Kidney (tissue), 13 donors: ENCODE measurements at regions not wholly inside any gene's neighbourhood (a gene's known extent, or its start where the extent isn't known, plus 50 kb on each side); places are given as distances from the start of the nearest gene placed in this dataset.

Experiments used
- DNase-seq, 5 donors: peaks; one replicate each; pipeline ENCODE4 v3.0.0-alpha.2; 2013 to 2020
- FAIRE-seq: peaks from 2 replicates; lab custom pipeline; 2012; peaks lifted over from hg19 to GRCh38; lab: Jason Lieb, UNC
- H3K27ac ChIP-seq, 2 donors: one replicate each; pipeline ENCODE4 v1.7.0; 2013; ENCODE audit warnings: low read depth in 2 of 2, low read length in 2 of 2, inconsistent platforms in 1 of 2
- H3K27me3 ChIP-seq: one replicate; pipeline ENCODE4 v1.7.1; 2013; ENCODE audit warnings: low read length, inconsistent platforms; ENCODE audit not compliant: control insufficient read depth, insufficient read depth
- H3K36me3 ChIP-seq, 3 donors: one replicate each; pipeline versions ENCODE4 v1.7.0 to v1.7.1; 2013; ENCODE audit warnings: low read length in 3 of 3, control low read depth in 1 of 3, inconsistent platforms in 1 of 3; ENCODE audit not compliant: insufficient read depth in 3 of 3, control insufficient read depth in 2 of 3
- H3K4me1 ChIP-seq, 3 donors: one replicate each; pipeline versions ENCODE4 v1.7.0 to v1.7.1; 2013; ENCODE audit warnings: low read length in 3 of 3, inconsistent platforms in 1 of 3, low read depth in 1 of 3; ENCODE audit not compliant: control insufficient read depth in 2 of 3, insufficient read depth in 2 of 3
- H3K4me3 ChIP-seq, 3 donors: one replicate each; pipeline versions ENCODE4 v1.7.0 to v1.8.1; 2013; ENCODE audit warnings: low read length in 3 of 3, control low read depth in 1 of 3, inconsistent platforms in 1 of 3
- H3K9ac ChIP-seq, 3 donors: one replicate each; pipeline versions ENCODE4 v1.7.0 to v1.7.1; 2013; ENCODE audit warnings: low read length in 3 of 3, control low read depth in 1 of 3, inconsistent platforms in 1 of 3
- H3K9me3 ChIP-seq, 3 donors: one replicate each; pipeline versions ENCODE4 v1.7.0 to v1.7.1; 2013; ENCODE audit warnings: low read length in 3 of 3, control low read depth in 1 of 3, inconsistent platforms in 1 of 3; ENCODE audit not compliant: control insufficient read depth in 2 of 3, insufficient read depth in 1 of 3
- intact Hi-C: fragments of 100-400 bp; cut with DNase I; formaldehyde crosslinking; loops from one replicate; pipeline ENCODE4 v1.11.1; 2022
- TF ChIP-seq, protein P1 (sequence below): IDR thresholded peaks from 3 replicates; pipeline ENCODE4 v1.5.1; 2012; ENCODE audit warnings: mild to moderate bottlenecking, moderate library complexity, borderline replicate concordance; ENCODE audit not compliant: insufficient read depth; ENCODE audit errors: extremely low read depth
- donor health status: control.
- donor health status: control.
- donor health status: control.
- donor health status: control.
- donor health status: control.
- donor health status: DM: yes; HTN: yes; CAD: no.
- donor health status: Normal renal cell carcinoma (clear cell type).

DNA sequence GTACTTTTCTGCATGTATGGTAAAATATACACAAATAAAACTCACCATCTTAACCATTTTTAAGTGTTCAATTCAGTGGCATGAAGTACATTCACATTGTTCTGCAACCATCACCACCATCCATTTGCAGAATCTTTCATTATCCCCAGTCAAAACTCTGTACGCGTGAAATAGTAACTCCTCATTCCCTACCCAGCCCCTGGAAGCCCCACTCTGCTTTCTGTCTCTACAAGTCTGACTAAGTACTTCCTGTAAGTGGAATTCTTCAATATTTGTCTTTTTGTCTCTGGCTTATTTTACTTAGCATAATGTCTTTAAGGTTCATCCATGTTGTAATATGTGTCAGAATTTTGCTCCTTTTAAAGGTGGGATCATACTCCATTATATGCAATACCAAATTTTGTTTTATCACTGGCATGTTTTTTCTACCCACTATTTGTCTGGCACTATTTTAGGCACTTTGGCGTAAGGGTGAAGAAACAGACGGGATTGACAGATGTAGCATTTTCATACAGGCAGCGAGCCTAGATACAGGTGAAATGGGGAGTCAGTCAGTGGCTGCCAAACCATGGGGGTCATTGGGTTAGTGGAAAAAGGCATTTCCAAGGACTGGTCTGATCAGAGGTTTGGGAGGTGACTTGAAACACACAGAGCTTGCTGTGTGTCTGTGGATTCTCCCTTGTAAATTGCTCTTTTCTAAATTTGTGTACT lies 163.2 kb upstream of the MYCN start:
- Histone ChIP-seq H3K4me3 (no peak overlapping the region), H3K4me1 (no peaks in the 10 kb centered on the region), H3K27me3 (no peaks in the 10 kb centered on the region), H3K9me3 (no peaks in the 10 kb centered on the region), H3K27ac (no peak overlapping the region), H3K9ac (no peak overlapping the region), H3K36me3 (no peaks in the 10 kb centered on the region)
- TF ChIP-seq, protein P1, sequence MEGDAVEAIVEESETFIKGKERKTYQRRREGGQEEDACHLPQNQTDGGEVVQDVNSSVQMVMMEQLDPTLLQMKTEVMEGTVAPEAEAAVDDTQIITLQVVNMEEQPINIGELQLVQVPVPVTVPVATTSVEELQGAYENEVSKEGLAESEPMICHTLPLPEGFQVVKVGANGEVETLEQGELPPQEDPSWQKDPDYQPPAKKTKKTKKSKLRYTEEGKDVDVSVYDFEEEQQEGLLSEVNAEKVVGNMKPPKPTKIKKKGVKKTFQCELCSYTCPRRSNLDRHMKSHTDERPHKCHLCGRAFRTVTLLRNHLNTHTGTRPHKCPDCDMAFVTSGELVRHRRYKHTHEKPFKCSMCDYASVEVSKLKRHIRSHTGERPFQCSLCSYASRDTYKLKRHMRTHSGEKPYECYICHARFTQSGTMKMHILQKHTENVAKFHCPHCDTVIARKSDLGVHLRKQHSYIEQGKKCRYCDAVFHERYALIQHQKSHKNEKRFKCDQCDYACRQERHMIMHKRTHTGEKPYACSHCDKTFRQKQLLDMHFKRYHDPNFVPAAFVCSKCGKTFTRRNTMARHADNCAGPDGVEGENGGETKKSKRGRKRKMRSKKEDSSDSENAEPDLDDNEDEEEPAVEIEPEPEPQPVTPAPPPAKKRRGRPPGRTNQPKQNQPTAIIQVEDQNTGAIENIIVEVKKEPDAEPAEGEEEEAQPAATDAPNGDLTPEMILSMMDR = no peak
- FAIRE-seq (no peak), DNase-seq (no peak)
- intact Hi-C loops = no loop called here

DNA sequence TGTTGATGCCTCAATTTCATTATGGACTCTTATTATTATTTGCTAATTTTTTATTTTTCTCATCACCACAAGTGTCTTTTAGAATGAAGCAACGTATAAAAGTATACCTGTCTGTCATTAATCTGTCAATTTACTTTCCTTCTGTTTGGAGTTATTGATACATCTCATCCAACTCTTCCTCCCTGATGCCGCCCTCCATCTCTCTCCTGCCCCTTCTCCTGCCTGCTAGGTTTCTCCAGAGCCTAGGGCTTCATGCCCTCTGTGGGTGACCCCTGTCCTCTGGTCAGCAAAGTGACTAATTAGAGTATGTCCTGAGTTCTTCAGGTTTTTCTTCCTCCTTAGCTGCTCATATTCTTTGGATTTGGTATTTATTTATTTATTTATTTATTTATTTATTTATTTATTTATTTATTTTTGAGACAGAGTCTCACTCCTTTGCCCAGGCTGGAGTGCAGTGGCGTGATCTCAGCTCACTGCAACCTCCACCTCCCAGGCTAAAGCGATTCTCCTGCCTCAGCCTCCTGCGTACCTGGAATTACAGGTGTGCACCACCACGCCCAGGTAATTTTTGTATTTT lies 162.5 kb upstream of the MYCN start:
- no peak overlapping the region for H3K4me3 ChIP-seq
- DNase-seq (no peak), FAIRE-seq (no peak)
- H3K9me3 ChIP-seq = no peaks in the 10 kb centered on the region
- H3K27me3 ChIP-seq = no peaks in the 10 kb centered on the region
- TF ChIP-seq, protein P1 = no peak
- no peaks in the 10 kb centered on the region for H3K36me3 ChIP-seq
- no peak overlapping the region for H3K9ac ChIP-seq
- no peaks in the 10 kb centered on the region for H3K4me1 ChIP-seq
- no peak overlapping the region for H3K27ac ChIP-seq
- intact Hi-C loops = no loop called here

DNA sequence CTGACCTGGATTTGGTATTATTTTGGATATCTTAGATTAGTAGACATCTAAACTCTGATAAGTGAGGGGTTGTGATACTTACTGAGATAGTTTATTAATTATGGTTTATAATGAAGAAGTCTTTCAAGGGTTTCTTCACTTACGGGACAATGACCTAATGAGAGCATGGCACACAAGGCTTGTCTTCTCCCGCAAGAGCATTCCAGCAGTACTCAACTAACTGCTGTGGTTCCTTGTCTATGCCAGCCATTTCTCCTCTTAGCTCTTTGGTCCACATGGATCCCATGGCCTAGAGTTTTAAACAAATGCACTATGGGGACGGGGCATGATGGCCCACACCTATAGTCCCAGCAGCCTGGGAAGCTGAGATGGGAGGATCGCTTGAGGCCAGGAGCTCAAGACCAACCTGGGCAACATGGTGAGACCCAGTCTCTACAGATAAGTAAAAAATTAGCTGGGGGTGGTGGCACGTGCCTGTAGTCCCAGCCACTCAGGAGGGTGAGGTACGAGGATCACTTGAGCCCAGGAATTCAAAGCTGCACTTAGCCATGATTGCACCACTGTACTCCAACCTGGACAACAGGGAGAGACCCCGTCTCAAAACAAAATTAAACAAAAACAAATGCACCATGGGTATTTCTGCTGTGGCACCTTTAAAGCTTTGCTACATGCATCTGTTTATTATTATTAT lies 161.7 kb upstream of the MYCN start:
- FAIRE-seq (no peak), DNase-seq (no peak)
- TF ChIP-seq, protein P1 = no peak
- intact Hi-C loops = no loop called here
- no peak overlapping the region for H3K4me3 ChIP-seq
- no peak overlapping the region for H3K9ac ChIP-seq
- no peaks in the 10 kb centered on the region for H3K27me3 ChIP-seq
- H3K4me1 ChIP-seq = no peaks in the 10 kb centered on the region
- H3K27ac ChIP-seq = no peak overlapping the region
- H3K9me3 ChIP-seq = no peaks in the 10 kb centered on the region
- no peaks in the 10 kb centered on the region for H3K36me3 ChIP-seq
